B cell (primary cell): ENCODE measurements at regions not wholly inside any gene's neighbourhood (a gene's known extent, or its start where the extent isn't known, plus 50 kb on each side); places are given as distances from the start of the nearest gene placed in this dataset.

Experiments used
- ATAC-seq: fragments of 200-7000 bp; cut with Tn5 transposase; one replicate; pipeline ENCODE4 v1.10.0; 2021; ENCODE audit warnings: low read depth, mild to moderate bottlenecking, moderate number of reproducible peaks, moderate library complexity
- CTCF ChIA-PET: fragments of 350-600 bp; sonication (Branson Sonifier 250); formaldehyde crosslinking; loops from one replicate; lab custom pipeline; 2021; ENCODE audit warnings: antibody characterized with exemption, inconsistent platforms; lab: Charles Lee
- POLR2A ChIA-PET: fragments of 350-600 bp; sonication (Branson Sonifier 250); formaldehyde crosslinking; loops from one replicate; lab custom pipeline; 2021; ENCODE audit warnings: antibody characterized with exemption; lab: Charles Lee
- DNase-seq: peaks from one replicate; pipeline ENCODE4 v3.0.0; 2013
- H2AFZ ChIP-seq: 2 replicates; pipeline ENCODE4 v1.6.1; 2012; ENCODE audit warnings: mild to moderate bottlenecking, low read depth, low read length; ENCODE audit not compliant: insufficient read depth, poor library complexity, severe bottlenecking
- H3K27ac ChIP-seq, 2 donors: 1 replicate in 1 of 2; 2 replicates in 1 of 2; pipeline ENCODE4 v1.5.1; 2012 to 2013; ENCODE audit warnings: low read length in 2 of 2, mild to moderate bottlenecking in 2 of 2, moderate library complexity in 1 of 2
- H3K27me3 ChIP-seq, 4 experiments: fragments of 200-600 bp in 1 of 4; sonication (generic) in 1 of 4; replicated peaks in 1 of 4; 1 replicate in 2 of 4; 2 replicates in 2 of 4; pipeline versions ENCODE4 v1.6.1 to v1.7.0; 2013 to 2016; ENCODE audit warnings: low read length in 3 of 4, mild to moderate bottlenecking in 2 of 4, mixed read lengths in 1 of 4, moderate library complexity in 1 of 4; ENCODE audit not compliant: insufficient read depth in 4 of 4, control insufficient read depth in 3 of 4; ENCODE audit errors: control extremely low read depth in 1 of 4
- H3K36me3 ChIP-seq, 2 experiments: replicated peaks in 1 of 2; 1 replicate in 1 of 2; 2 replicates in 1 of 2; pipeline versions ENCODE4 v1.6.1 to v1.7.1; 2013; ENCODE audit warnings: low read length in 1 of 2; ENCODE audit not compliant: insufficient read depth in 2 of 2, control insufficient read depth in 1 of 2; ENCODE audit errors: control extremely low read depth in 1 of 2, extremely low read depth in 1 of 2
- H3K4me1 ChIP-seq, 2 donors: fragments of 200-600 bp in 1 of 2; sonication (generic) in 1 of 2; 1 replicate in 1 of 2; 2 replicates in 1 of 2; pipeline versions ENCODE4 v1.5.1 to v1.6.1; 2013 to 2017; ENCODE audit warnings: low read length in 2 of 2; ENCODE audit not compliant: control insufficient read depth in 2 of 2, insufficient read depth in 2 of 2
- H3K4me2 ChIP-seq: replicated peaks from 2 replicates; pipeline ENCODE3; 2012; ENCODE audit warnings: mild to moderate bottlenecking, low read depth, low read length; ENCODE audit not compliant: poor library complexity, severe bottlenecking
- H3K4me3 ChIP-seq, 5 experiments: fragments of 200-600 bp in 1 of 5; sonication (generic) in 1 of 5; 1 replicate in 3 of 5; 2 replicates in 2 of 5; pipeline versions ENCODE4 v1.5.1 to v1.7.0; 2011 to 2016; ENCODE audit warnings: low read length in 4 of 5, mild to moderate bottlenecking in 4 of 5, low read depth in 2 of 5, control low read depth in 1 of 5, moderate library complexity in 1 of 5; ENCODE audit not compliant: insufficient read depth in 1 of 5; ENCODE audit errors: control extremely low read depth in 1 of 5, extremely low read depth in 1 of 5
- H3K79me2 ChIP-seq: fragments of 200-600 bp; sonication (generic); one replicate; pipeline ENCODE4 v1.6.0; 2016; ENCODE audit warnings: low read length; ENCODE audit not compliant: control insufficient read depth, insufficient read depth
- H3K9ac ChIP-seq: fragments of 200-600 bp; sonication (generic); 2 replicates; pipeline ENCODE4 v1.6.1; 2017; ENCODE audit warnings: mild to moderate bottlenecking, low read length, moderate library complexity
- H3K9me3 ChIP-seq, 3 donors: one replicate each; pipeline versions ENCODE4 v1.6.1 to v1.7.1; 2013; ENCODE audit warnings: low read length in 2 of 3; ENCODE audit not compliant: control insufficient read depth in 2 of 3, insufficient read depth in 1 of 3; ENCODE audit errors: control extremely low read depth in 1 of 3
- H4K20me1 ChIP-seq: 2 replicates; pipeline ENCODE4 v1.6.0; 2012; ENCODE audit warnings: mild to moderate bottlenecking, low read length; ENCODE audit not compliant: insufficient read depth, control insufficient read depth, poor library complexity, severe bottlenecking
- H3K27ac Mint-ChIP-seq: one replicate; pipeline ENCODE4 v1.8.0; 2021; ENCODE audit warnings: mixed read lengths
- H3K27me3 Mint-ChIP-seq: one replicate; pipeline ENCODE4 v1.8.0; 2021; ENCODE audit warnings: mixed read lengths
- H3K4me1 Mint-ChIP-seq: one replicate; pipeline ENCODE4 v1.8.0; 2021; ENCODE audit warnings: mixed read lengths
- H3K4me3 Mint-ChIP-seq: one replicate; pipeline ENCODE4 v1.8.0; 2021; ENCODE audit warnings: mixed read lengths
- H3K9me3 Mint-ChIP-seq: one replicate; pipeline ENCODE4 v1.8.0; 2022; ENCODE audit warnings: mixed read lengths; ENCODE audit not compliant: insufficient read depth
- CTCF ChIP-seq: fragments of 200-600 bp; IDR thresholded peaks from one replicate; pipeline ENCODE4 v1.8.0; 2022; ENCODE audit warnings: antibody characterized with exemption, mild to moderate bottlenecking
- EZH2 ChIP-seq: IDR thresholded peaks from 2 replicates; pipeline ENCODE4 v1.6.1; 2012; ENCODE audit warnings: borderline replicate concordance, low read depth, mild to moderate bottlenecking, moderate library complexity, low read length; ENCODE audit not compliant: insufficient read depth, poor library complexity, severe bottlenecking
- WGBS: methylation state at CpG from one replicate; pipeline ENCODE4 v1.1.5; 2013; ENCODE audit warnings: missing lambda C conversion rate; ENCODE audit not compliant: insufficient coverage; 5-methylcytosine and 5-hydroxymethylcytosine counted together
- intact Hi-C: fragments of 100-400 bp; cut with micrococcal nuclease; formaldehyde crosslinking; loops from one replicate; pipeline ENCODE4 v1.10.0; 2022

- no peaks in the 10 kb centered on the region for H3K9me3 ChIP-seq
- H3K4me2 ChIP-seq, result no peak overlapping the region
- no peak overlapping the region for H3K27ac ChIP-seq
- no peaks in the 10 kb centered on the region for H3K4me1 Mint-ChIP-seq
- H3K36me3 ChIP-seq, result no peaks in the 10 kb centered on the region
- no CpG with 5 or more reads among the region's 2 CpGs for WGBS
- ChIA-PET POLR2A (no interaction called here), CTCF (no interaction called here)
- TF ChIP-seq EZH2, result no peak
- TF ChIP-seq CTCF, result no peak
- DNase-seq (no peak), ATAC-seq (no peak)
- H3K27ac Mint-ChIP-seq, result no peak overlapping the region
- H3K79me2 ChIP-seq, result no peaks in the 10 kb centered on the region
- no peaks in the 10 kb centered on the region for H4K20me1 ChIP-seq
- intact Hi-C loops, result no loop called here
- no peaks in the 10 kb centered on the region for H3K4me1 ChIP-seq
- H2AFZ ChIP-seq, result no peak overlapping the region
- H3K9me3 Mint-ChIP-seq, result no peaks in the 10 kb centered on the region
- no peak overlapping the region for H3K4me3 Mint-ChIP-seq
- H3K4me3 ChIP-seq, result no peak overlapping the region
- H3K27me3 Mint-ChIP-seq, result no peaks in the 10 kb centered on the region
- no peaks in the 10 kb centered on the region for H3K27me3 ChIP-seq
- no peak overlapping the region for H3K9ac ChIP-seq
Observed at GRCh38 chrX:68944211-68944610, 115.4 kb downstream of the EFNB1 start.

GRCh38 chrX:68942840-68943239, 114.0 kb downstream of the EFNB1 start:
- ATAC-seq, result no peak
- intact Hi-C loops, result no loop called here
- no peaks in the 10 kb centered on the region for H4K20me1 ChIP-seq
- Mint-ChIP-seq H3K27ac (no peak overlapping the region), H3K4me3 (no peak overlapping the region), H3K4me1 (no peaks in the 10 kb centered on the region), H3K9me3 (no peaks in the 10 kb centered on the region), H3K27me3 (no peaks in the 10 kb centered on the region)
- H3K27ac ChIP-seq, result no peak overlapping the region
- no peak overlapping the region for H3K4me2 ChIP-seq
- ChIA-PET CTCF (no interaction called here), POLR2A (no interaction called here)
- H3K27me3 ChIP-seq, result no peaks in the 10 kb centered on the region
- H3K36me3 ChIP-seq, result no peaks in the 10 kb centered on the region
- H3K4me1 ChIP-seq, result no peaks in the 10 kb centered on the region
- no peaks in the 10 kb centered on the region for H3K79me2 ChIP-seq
- no peak overlapping the region for H2AFZ ChIP-seq
- no peak for DNase-seq
- H3K9me3 ChIP-seq, result no peaks in the 10 kb centered on the region
- WGBS, result 100% methylated on average over 2 of the region's 2 CpGs
- no peak for TF ChIP-seq CTCF
- TF ChIP-seq EZH2, result no peak
- H3K9ac ChIP-seq, result no peak overlapping the region
- H3K4me3 ChIP-seq, result no peak overlapping the region
